Neural progenitor cell (in vitro differentiated cells): ENCODE measurements at regions not wholly inside any gene's neighbourhood (a gene's known extent, or its start where the extent isn't known, plus 50 kb on each side); places are given as distances from the start of the nearest gene placed in this dataset.

Experiments
- CTCF ChIP-seq: fragments of 200-600 bp; sonication (generic); IDR thresholded peaks from 2 replicates; pipeline ENCODE4 v1.5.1; 2017; ENCODE audit warnings: antibody characterized with exemption, mild to moderate bottlenecking
- EZH2 ChIP-seq: fragments of 200-600 bp; sonication (generic); IDR thresholded peaks from 2 replicates; pipeline ENCODE4 v1.6.1; 2017; ENCODE audit warnings: antibody characterized with exemption, mild to moderate bottlenecking, moderate library complexity
- EZH2phosphoT487 ChIP-seq: fragments of 200-600 bp; sonication (generic); IDR thresholded peaks from 2 replicates; pipeline ENCODE4 v1.6.1; 2017; ENCODE audit warnings: antibody characterized with exemption

GRCh38 chr5:73266176-73266738, 93.3 kb downstream of the TMEM174 start:
- TF ChIP-seq CTCF (no peak), EZH2 (no peak), EZH2phosphoT487 (no peak)
